ENCODE measurements at regions not wholly inside any gene's neighbourhood (a gene's known extent, or its start where the extent isn't known, plus 50 kb on each side); places are given as distances from the start of the nearest gene placed in this dataset.

GRCh38 chr16:73274140-73274539 is 226.2 kb upstream of the ZFHX3 start:
- ATAC-seq (no peak), DNase-seq (ENCODE audit: low read depth, low spot score) (no peak), FAIRE-seq (no peak)
- POLR2A ChIA-PET = no interaction called here
- Histone ChIP-seq H3K4me2 (ENCODE audit: control insufficient read depth, insufficient read depth) (no peak overlapping the region), H3K27ac (ENCODE audit: control insufficient read depth, insufficient read depth) (no peak overlapping the region), H3K27me3 (replicated peaks in 1 of 2; ENCODE audit: control insufficient read depth in 2 of 2, insufficient read depth in 2 of 2, low read length in 1 of 2) (no peaks in the 10 kb centered on the region), H3K9me3 (replicated peaks; ENCODE audit: control insufficient read depth, insufficient read depth, low read length) (no peaks in the 10 kb centered on the region; the same call in 2 of the 3 replicates), H3K79me2 (ENCODE audit: control insufficient read depth, insufficient read depth, low read length) (no peaks in the 10 kb centered on the region), H3K9ac (ENCODE audit: control insufficient read depth, insufficient read depth, low read length) (no peak overlapping the region), H3K4me3 (no peak overlapping the region), H3K36me3 (ENCODE audit: control insufficient read depth in 2 of 2, insufficient read depth in 2 of 2, low read length in 1 of 2) (no peaks in the 10 kb centered on the region), H4K20me1 (ENCODE audit: control insufficient read depth, insufficient read depth) (no peaks in the 10 kb centered on the region), H3K4me1 (ENCODE audit: control insufficient read depth, insufficient read depth, low read length) (no peaks in the 10 kb centered on the region), H2AFZ (ENCODE audit: control insufficient read depth, low read depth, low read length) (no peak overlapping the region)
- CTCF ChIA-PET = no interaction called here
- 86% methylated on average over 1 of the region's 1 CpG for WGBS (ENCODE audit: insufficient coverage, insufficient replicate concordance, low lambda C conversion rate, missing lambda C conversion rate)
- RAD21 ChIA-PET (ENCODE audit: unreplicated experiment) = no interaction called here
- in situ Hi-C loops (cut with MboI) (no loop called here), intact Hi-C loops (cut with micrococcal nuclease; ENCODE audit: unreplicated experiment) (no loop called here)
- no TSS peak for BruUV-seq (replicated peaks)
- SMC1A ChIA-PET (ENCODE audit: uncharacterized antibody, unreplicated experiment) = no interaction called here
- TF ChIP-seq MEF2B (IDR thresholded peaks at IDR 0.05; ENCODE audit: partially characterized antibody, poor library complexity, severe bottlenecking) (no peak), RFX5 (IDR thresholded peaks at IDR 0.05; ENCODE audit: low read depth, low read length) (no peak), FOXM1 (IDR thresholded peaks at IDR 0.05; ENCODE audit: low read depth, low read length) (no peak), POLR2AphosphoS2 (IDR thresholded peaks at IDR 0.05; ENCODE audit: low read depth, low read length) (no peak), ELK1 (IDR thresholded peaks at IDR 0.05; ENCODE audit: low read depth, low read length) (no peak), RBBP5 (conservative IDR thresholded peaks at IDR 0.05) (no peak), IRF5 (IDR thresholded peaks at IDR 0.05; ENCODE audit: borderline replicate concordance) (no peak), PKNOX1 (IDR thresholded peaks at IDR 0.05) (no peak), SIX5 (IDR thresholded peaks at IDR 0.05; ENCODE audit: low read depth, low read length, severe bottlenecking) (no peak), SMAD1 (IDR thresholded peaks at IDR 0.05; ENCODE audit: low read depth, partially characterized antibody) (no peak), CHD1 (IDR thresholded peaks at IDR 0.05; ENCODE audit: low read depth, low read length) (no peak), RELA (IDR thresholded peaks at IDR 0.05; ENCODE audit: borderline replicate concordance, partially characterized antibody) (no peak), SREBF2 (IDR thresholded peaks at IDR 0.05; ENCODE audit: low read length) (no peak), BACH1 (IDR thresholded peaks at IDR 0.05; ENCODE audit: borderline replicate concordance) (no peak), REST (IDR thresholded peaks at IDR 0.05; ENCODE audit: low read depth, low read length) (no peak), TBL1XR1 (IDR thresholded peaks at IDR 0.05; ENCODE audit: low read depth, low read length) (no peak), RCOR1 (conservative IDR thresholded peaks at IDR 0.05; ENCODE audit: low read depth, low read length) (no peak), NR2C1 (IDR thresholded peaks at IDR 0.05) (no peak), HDGF (IDR thresholded peaks at IDR 0.05) (no peak), MAX (IDR thresholded peaks at IDR 0.05; ENCODE audit: low read depth, low read length) (no peak)
